Testis (tissue), 2 donors: ENCODE measurements at regions not wholly inside any gene's neighbourhood (a gene's known extent, or its start where the extent isn't known, plus 50 kb on each side); places are given as distances from the start of the nearest gene placed in this dataset.

Experiments used
- DNase-seq: peaks from one replicate; pipeline ENCODE4 v3.0.0-alpha.2; 2019
- H3K27ac ChIP-seq, 2 donors: fragments of 200-600 bp; sonication (generic); one replicate each; pipeline ENCODE4 v1.5.1; 2019
- H3K27me3 ChIP-seq: fragments of 200-600 bp; sonication (generic); one replicate; pipeline ENCODE4 v1.5.1; 2019
- H3K36me3 ChIP-seq: fragments of 200-600 bp; sonication (generic); one replicate; pipeline ENCODE4 v1.5.1; 2017; ENCODE audit warnings: low read depth; ENCODE audit errors: missing control alignments
- H3K4me1 ChIP-seq: fragments of 200-600 bp; sonication (generic); one replicate; pipeline ENCODE4 v1.5.1; 2019
- H3K4me3 ChIP-seq, 2 donors: fragments of 200-600 bp; sonication (generic); one replicate each; pipeline ENCODE4 v1.5.1; 2017 to 2019
- H3K9me3 ChIP-seq: fragments of 200-600 bp; sonication (generic); one replicate; pipeline ENCODE4 v1.5.1; 2017
- POLR2A ChIP-seq: fragments of 450-650 bp; IDR thresholded peaks from one replicate; pipeline ENCODE4 v1.6.1; 2017; ENCODE audit warnings: antibody characterized with exemption, mild to moderate bottlenecking, moderate library complexity
- WGBS, 2 donors: methylation state at CpG; one replicate each; pipeline ENCODE4 v1.1.5; 2018; 5-methylcytosine and 5-hydroxymethylcytosine counted together
- intact Hi-C: fragments of 100-400 bp; cut with DNase I; formaldehyde crosslinking; loops from one replicate; pipeline ENCODE4 v1.15.1; 2023; ENCODE audit warnings: low total_unique reads
- TF ChIP-seq, protein P1 (sequence below), 3 experiments: fragments of 450-650 bp in 2 of 3; fragments of 200-600 bp in 1 of 3; sonication (generic) in 1 of 3; IDR thresholded peaks; one replicate each; pipeline ENCODE4 v1.5.1; 2016 to 2019; ENCODE audit warnings: antibody characterized with exemption in 3 of 3, mild to moderate bottlenecking in 2 of 3, moderate library complexity in 1 of 3

DNA sequence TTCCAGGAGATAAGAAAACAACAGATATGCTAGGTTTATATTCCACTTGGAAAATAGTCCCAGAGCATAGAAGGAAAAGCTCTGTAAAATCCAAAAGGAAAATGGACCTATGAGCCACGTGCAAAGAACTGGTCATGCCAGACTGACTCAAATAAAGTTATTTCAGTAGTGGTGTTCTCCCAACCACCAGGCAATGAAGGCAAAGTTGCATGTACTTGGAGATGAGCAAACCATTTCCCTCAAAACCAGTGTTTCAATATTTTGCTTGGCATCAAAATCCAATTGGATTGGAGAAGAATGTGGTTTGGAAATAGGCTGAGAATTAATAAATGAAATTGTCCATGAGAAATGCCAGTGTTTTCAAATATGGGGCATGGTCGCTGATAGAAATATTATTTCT, 237.5 kb downstream of the ICOS start:
- Histone ChIP-seq H3K27me3 (no peaks in the 10 kb centered on the region), H3K9me3 (no peaks in the 10 kb centered on the region), H3K27ac (no peak overlapping the region), H3K4me3 (no peak overlapping the region), H3K36me3 (no peaks in the 10 kb centered on the region), H3K4me1 (no peaks in the 10 kb centered on the region)
- DNase-seq = no peak
- WGBS, 2 donors = 28 to 37% methylated on average over 2 of the region's 2 CpGs
- intact Hi-C loops = no loop called here
- TF ChIP-seq, protein P1, sequence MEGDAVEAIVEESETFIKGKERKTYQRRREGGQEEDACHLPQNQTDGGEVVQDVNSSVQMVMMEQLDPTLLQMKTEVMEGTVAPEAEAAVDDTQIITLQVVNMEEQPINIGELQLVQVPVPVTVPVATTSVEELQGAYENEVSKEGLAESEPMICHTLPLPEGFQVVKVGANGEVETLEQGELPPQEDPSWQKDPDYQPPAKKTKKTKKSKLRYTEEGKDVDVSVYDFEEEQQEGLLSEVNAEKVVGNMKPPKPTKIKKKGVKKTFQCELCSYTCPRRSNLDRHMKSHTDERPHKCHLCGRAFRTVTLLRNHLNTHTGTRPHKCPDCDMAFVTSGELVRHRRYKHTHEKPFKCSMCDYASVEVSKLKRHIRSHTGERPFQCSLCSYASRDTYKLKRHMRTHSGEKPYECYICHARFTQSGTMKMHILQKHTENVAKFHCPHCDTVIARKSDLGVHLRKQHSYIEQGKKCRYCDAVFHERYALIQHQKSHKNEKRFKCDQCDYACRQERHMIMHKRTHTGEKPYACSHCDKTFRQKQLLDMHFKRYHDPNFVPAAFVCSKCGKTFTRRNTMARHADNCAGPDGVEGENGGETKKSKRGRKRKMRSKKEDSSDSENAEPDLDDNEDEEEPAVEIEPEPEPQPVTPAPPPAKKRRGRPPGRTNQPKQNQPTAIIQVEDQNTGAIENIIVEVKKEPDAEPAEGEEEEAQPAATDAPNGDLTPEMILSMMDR (IDR thresholded peaks at IDR 0.05) = no peak
- no peak for TF ChIP-seq POLR2A

DNA sequence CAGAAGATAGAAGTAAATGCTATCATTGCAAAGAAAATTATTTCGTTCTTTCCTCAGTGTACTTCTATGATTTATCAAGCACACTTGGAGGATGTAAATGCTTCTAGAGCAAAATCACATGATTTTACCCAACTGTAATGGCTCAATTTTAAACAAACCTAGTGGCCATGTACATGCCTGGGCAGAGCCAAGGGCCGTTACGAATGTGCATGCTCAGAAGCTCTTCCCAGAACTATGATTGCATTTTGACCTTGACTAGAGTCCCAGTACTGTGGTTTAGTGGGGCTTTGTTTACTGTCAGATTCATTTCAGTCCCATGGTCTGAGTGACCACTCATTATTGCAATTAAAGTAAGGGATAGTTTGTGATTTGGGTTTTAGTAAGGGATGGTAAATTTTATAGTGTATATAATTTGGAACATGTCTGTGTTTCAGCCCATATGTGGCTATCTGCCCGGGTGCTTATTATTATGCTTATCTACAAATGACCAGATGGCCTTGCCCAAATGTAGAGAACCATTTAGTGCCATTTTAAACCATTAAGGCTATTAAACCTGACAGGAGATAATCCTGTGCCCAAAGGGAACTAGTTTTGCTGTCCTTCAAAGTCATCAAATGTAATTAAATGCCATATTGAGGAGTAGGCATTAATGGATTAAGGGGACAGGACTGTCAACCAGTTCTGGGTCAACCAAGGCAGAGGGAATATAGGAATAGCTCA, 239.1 kb downstream of the ICOS start:
- H3K27ac ChIP-seq = no peak overlapping the region
- no peak overlapping the region for H3K4me3 ChIP-seq
- H3K36me3 ChIP-seq = no peaks in the 10 kb centered on the region
- intact Hi-C loops = no loop called here
- H3K9me3 ChIP-seq = no peaks in the 10 kb centered on the region
- 60 to 72% methylated on average over 4 of the region's 4 CpGs for WGBS, 2 donors
- TF ChIP-seq, protein P1 (IDR thresholded peaks at IDR 0.05) = no peak
- TF ChIP-seq POLR2A = no peak
- H3K4me1 ChIP-seq = no peaks in the 10 kb centered on the region
- DNase-seq = no peak
- H3K27me3 ChIP-seq = no peaks in the 10 kb centered on the region

DNA sequence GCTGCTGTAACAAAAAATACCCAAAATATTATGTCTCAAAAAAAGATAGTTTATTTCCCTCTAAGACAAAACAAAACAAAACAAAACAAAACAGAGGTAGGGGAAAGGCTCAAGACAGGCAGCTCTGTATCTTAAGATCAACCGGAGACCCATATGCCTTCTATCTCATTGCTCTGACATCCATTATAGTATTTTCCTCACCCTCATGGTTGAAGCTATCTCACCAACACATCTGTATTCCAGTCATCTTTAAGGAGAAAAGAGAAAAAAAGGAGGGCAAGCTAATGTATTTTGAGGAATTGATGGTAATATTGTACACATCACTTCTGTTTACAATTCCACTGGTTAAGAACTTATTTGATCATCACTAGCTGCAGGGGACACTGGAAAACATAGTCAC, 239.7 kb downstream of the ICOS start:
- no peak overlapping the region for H3K4me3 ChIP-seq
- intact Hi-C loops = no loop called here
- no peak overlapping the region for H3K27ac ChIP-seq
- 95% methylated on average over 1 of the region's 1 CpG for WGBS, 2 donors
- no peaks in the 10 kb centered on the region for H3K27me3 ChIP-seq
- TF ChIP-seq, protein P1 (IDR thresholded peaks at IDR 0.05) = no peak
- TF ChIP-seq POLR2A = no peak
- no peaks in the 10 kb centered on the region for H3K36me3 ChIP-seq
- DNase-seq = no peak
- H3K9me3 ChIP-seq = no peaks in the 10 kb centered on the region
- no peaks in the 10 kb centered on the region for H3K4me1 ChIP-seq

- H3K9me3 ChIP-seq = no peaks in the 10 kb centered on the region
- intact Hi-C loops = no loop called here
- H3K4me1 ChIP-seq = no peaks in the 10 kb centered on the region
- H3K27ac ChIP-seq = no peak overlapping the region
- WGBS, 2 donors = 85 to 88% methylated on average over 4 of the region's 4 CpGs
- no peaks in the 10 kb centered on the region for H3K27me3 ChIP-seq
- no peak for DNase-seq
- H3K4me3 ChIP-seq = no peak overlapping the region
- H3K36me3 ChIP-seq = no peaks in the 10 kb centered on the region
- TF ChIP-seq, protein P1 (IDR thresholded peaks at IDR 0.05) = no peak
- TF ChIP-seq POLR2A = no peak
These were observed 240.9 kb downstream of the ICOS start for GRCh38 chr2:204177251-204177976.
